HG02943 (cell line): ENCODE measurements at regions not wholly inside any gene's neighbourhood (a gene's known extent, or its start where the extent isn't known, plus 50 kb on each side); places are given as distances from the start of the nearest gene placed in this dataset.
"Not testable (repeated sequence)": the region's sequence is repeated elsewhere in the genome, so short reads cannot be mapped to it uniquely, and the experiment has no call there.

Source experiments
- ATAC-seq: cut with Tn5 transposase; IDR thresholded peaks from one replicate; pipeline ENCODE4 v1.9.1; 2021; ENCODE audit warnings: mild to moderate bottlenecking, low read depth, moderate library complexity; ENCODE audit not compliant: unreplicated experiment

- no peak for ATAC-seq
These were observed 111.1 kb downstream of the ADRA2C start for GRCh38 chr4:3877236-3877635.

- ATAC-seq: no peak
These were observed 111.7 kb downstream of the ADRA2C start for GRCh38 chr4:3877868-3878267.

DNA sequence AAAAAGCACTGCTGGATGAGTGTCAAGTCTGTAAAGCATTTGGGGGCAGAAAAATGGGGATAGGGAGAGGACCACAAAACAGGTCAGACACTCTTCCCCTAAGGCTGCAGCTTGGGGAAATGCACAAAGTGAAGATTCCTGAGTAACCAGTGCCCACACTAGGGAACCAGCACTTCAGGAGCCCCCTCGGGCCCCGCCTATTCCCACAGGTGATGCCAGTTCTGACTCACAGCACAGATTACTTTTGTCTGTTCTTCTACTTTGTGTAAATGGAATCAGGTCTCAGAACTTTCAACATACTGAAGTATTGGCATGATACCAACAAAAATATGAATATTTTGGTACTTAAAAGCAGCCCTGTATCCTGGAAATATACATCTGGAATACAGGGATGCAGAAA is 112.5 kb downstream of the ADRA2C start:
- no peak for ATAC-seq

- ATAC-seq: no peak
These were observed 113.8 kb downstream of the ADRA2C start for GRCh38 chr4:3879681-3880614.

- no peak for ATAC-seq
These were observed 114.5 kb downstream of the ADRA2C start for GRCh38 chr4:3880615-3881120.

- ATAC-seq: not testable (repeated sequence)
These were observed 116.2 kb downstream of the ADRA2C start for GRCh38 chr4:3882316-3882885.

DNA sequence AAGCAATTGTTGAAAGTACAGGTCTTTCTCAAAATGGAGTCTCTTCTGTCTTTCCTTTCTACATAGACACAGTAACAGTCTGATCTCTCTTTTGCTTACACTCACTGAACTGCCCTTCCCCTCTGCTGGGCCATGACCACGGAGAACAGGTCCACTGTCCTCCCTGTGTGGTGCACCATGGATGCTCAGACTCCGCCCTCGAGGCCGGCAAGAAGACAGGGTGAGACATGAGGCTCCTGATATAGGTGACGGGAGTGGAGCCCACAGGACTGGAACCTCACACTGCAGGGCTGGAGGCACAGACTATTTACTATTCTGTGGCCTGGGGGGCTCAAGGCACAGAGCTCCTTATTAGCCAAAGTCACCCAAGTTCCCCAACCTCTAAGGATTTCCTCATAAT is 118.1 kb downstream of the ADRA2C start:
- not testable (repeated sequence) for ATAC-seq

DNA sequence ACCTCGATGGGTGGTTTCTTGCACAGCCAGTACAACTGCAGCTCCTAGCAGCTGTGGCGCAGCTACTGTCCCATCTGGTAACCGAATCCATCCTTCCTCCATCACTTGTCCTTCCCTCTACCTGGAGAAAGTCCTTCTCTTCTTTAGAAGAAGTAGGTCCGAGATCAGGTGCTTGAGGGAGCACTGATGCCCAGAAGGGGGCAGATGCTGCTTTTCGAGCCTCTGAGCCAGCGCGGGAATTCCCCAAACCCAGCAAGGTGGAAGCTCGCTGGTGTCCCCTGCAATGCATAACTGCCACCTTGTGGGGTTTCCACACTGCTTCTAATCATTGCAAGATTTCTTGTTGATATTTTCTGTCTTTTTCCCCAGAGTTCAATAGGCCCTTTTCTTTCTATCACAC is 127.4 kb downstream of the ADRA2C start:
- not testable (repeated sequence) for ATAC-seq

DNA sequence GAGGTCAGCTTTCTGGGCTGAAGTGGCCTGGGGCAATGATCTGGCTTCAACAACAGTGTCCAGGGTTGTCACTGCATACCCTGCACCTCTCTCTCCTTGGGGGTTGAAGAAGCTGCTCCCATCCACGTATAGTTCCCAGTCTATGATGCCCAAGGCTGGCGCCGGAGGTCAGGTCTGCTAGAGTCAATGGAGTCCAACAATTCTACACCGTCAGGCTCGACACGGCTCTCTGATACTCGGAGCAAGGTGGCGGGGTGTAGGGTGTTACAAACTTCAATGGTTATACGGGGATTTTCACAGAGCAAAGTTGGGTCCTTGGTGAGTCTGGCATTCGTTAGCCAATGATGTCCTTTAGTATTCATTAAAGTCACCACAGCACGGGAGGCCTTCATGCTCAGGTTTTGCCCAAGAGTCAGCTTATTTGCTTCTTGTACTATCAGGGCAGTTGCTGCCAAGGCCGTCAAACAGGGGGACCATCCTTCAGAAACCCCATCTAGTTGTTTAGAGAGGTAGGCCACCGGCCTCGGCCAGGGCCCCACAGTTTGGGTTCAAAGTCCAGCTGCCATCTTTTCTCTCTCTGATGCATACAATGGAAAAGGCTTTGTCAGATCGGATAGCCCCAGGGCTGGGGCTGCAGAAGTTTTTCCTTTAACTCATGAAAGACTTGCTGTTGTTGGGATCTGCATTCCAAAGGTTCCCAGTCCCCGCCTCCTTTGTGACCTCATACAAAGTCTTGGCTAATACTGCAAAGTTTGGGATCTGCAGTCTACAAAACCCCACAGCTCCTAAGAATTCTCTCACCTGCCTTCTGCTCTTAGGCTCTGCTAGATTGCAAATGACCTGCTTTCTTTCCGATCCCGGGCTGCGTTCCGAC is 128.1 kb downstream of the ADRA2C start:
- ATAC-seq: not testable (repeated sequence)

DNA sequence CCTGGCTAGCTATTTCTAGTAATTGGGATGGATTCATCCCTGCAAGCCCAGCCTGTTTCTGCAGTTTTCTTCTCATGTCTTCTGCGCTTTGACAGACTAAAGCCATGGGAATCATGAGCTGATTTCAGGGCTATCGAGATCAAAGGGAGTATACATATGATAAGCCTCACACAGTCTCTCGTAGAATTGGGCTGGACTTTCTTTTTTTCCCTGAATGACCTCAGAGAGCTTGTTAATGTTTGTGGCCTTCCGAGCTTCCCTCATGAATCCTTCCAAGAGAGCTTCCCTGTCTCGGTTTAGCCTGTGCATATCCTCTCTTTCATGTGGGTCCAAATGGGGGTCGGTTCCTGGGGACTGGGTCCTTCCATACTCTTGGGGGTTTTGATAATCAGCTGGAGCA is 130.3 kb downstream of the ADRA2C start:
- ATAC-seq: no peak

GRCh38 chr4:3896871-3897578 is 130.8 kb downstream of the ADRA2C start:
- ATAC-seq: not testable (repeated sequence)

- ATAC-seq: no peak
These were observed 131.9 kb downstream of the ADRA2C start for GRCh38 chr4:3898098-3898497.

DNA sequence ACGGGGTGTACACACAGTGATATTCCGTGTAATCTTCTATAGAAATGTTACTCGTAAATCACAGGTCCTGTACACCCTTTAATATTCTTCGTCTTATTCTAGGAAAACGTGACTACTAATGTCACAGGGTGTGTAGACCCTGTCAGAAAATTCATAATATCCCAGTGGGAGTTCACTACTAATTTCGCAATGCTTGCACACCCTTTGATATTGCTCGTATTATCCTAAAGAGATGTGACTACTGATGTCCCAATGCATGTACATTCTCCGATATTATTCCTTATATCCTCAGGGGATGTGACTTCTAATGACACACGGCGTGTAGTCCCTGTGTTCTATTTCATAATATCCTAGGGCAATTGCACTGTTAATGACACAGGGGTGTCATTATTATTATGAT is 132.7 kb downstream of the ADRA2C start:
- ATAC-seq: not testable (repeated sequence)

DNA sequence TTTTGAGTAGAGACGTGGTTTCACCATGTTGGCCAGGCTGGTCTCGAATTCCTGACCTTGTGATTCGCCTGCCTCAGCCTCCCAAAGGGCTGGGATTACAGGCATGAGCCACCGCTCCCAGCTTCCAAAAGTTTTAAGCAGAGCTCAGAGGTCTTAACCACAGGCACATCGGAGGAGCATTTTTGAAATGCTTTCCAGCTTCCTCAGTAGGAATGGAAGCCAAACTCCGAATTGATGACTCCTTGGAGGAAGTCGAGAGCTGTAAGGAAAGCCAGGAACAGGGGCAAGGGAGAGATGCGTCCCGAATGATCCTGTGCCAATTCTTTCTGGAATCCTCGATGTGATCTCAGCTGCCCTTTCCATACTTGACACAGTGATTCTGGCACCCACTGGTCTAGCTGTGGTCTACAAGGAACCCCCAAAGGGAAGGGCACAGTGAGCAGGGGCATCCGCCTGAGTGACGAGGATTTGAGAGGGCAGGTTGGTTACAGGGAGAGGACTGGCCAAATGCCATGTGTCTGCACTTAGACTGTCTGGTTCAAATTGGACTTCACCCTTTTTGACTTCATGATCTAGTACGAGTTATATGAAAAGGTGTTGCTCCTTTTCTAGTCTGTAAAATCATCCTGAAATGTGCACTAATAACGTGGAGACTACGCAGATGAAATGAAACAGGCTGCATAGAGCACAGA is 138.2 kb downstream of the ADRA2C start:
- ATAC-seq: not testable (repeated sequence)

GRCh38 chr4:3909616-3910015 is 143.4 kb downstream of the ADRA2C start:
- not testable (repeated sequence) for ATAC-seq

DNA sequence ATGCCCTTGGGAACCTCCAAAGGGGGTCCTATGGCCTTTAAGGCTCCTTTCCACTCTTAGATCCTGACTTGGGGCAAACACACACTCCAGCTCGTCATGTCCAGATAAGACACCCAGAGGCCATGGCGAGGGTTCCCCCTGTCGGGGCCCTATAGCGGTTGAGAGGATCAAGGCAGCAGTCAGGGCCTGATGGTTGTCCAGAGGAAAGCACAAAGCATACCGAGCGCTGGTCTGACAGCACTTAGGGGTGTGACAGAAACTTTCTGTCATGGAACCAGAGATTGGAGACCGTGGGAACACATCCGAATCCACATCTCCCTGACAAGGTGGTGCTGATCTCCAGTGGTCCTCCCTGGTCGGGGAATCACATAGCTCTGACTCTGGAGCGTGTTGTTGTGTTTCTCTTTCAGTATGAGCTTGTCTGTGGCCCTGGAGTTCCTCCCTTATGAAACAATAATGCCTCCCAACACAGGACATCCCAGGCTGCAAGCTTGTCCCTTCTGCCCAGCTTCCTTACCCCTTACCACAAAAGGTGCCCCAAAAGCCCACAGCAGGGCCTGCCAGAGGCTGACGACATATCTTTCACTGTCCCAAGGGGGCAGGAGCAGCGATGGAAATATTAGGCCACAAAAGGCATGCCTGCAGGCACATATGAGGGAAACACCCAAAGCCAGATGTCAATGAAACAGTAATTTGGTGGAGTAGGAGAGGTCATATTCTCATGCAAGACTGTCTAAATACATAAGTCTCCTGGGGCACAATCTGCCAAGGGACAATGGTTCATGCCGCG is 144.2 kb downstream of the ADRA2C start:
- not testable (repeated sequence) for ATAC-seq

DNA sequence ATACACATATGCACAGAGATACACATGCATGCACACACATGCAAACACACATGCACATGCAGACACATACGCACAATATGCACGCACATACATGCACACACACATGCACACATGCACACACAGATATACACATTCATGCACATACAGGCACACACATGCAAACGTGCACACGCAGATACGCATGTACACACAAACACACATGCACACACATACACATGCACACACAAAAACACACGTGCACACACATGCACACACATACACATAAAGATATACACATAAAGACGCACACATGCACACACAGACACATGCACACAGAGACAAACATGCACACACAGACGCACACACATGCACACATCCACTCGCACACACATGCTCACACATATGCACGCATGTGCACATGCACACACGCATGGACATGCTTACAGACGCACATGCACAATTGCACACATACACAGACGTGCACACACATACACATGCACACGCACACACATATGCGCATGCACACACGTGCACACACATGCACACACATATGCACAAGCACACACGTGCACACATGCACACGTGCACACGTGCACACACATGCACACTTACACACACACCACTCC is 145.2 kb downstream of the ADRA2C start:
- ATAC-seq: no peak

DNA sequence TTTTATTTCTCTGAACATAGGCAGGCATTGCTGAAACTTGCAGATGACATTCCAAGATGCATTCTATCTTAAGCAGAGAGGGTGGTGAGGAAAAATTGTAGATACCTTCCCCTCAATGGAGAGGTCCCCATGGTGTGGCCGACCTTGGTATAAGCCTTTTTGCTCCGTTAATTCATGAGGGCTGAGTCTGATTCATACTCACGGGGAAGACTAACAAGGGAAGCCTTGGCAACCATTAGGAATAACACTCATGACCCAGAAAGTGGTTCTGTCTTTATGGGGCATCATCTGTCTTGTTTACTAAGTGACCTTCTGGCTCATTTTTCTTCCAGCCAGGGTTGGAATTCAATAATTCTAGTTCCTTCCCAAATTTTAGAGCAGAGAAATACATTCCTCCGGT is 148.3 kb downstream of the ADRA2C start:
- ATAC-seq: not testable (repeated sequence)
